Stimulated activated CD4-positive, alpha-beta T cell treated with anti-CD3 and anti-CD28 coated beads, Interleukin-15, amount 100 ng/mL, for 24 hours (primary cell): ENCODE measurements at regions not wholly inside any gene's neighbourhood (a gene's known extent, or its start where the extent isn't known, plus 50 kb on each side); places are given as distances from the start of the nearest gene placed in this dataset.
"Not testable (repeated sequence)": the region's sequence is repeated elsewhere in the genome, so short reads cannot be mapped to it uniquely, and the experiment has no call there.

Experiments used
- DNase-seq: peaks from one replicate; pipeline ENCODE4 v3.0.0-alpha.2; 2020

DNA sequence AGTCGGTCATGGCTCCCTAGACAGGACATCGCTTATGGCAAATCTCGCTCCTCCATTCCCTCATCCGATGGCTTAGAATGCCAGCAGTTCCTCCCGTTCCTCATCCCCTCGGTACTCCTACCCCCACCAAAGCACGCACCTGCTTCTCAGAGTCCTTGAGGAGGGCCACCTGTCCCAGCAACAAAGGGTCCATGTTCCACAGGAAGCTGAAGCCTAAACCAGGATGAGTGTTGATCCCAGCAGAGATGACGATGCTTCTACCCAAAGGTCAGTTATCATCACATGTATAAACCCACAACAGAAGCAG is 111.2 kb downstream of the THBS2 start:
- DNase-seq = no peak

DNA sequence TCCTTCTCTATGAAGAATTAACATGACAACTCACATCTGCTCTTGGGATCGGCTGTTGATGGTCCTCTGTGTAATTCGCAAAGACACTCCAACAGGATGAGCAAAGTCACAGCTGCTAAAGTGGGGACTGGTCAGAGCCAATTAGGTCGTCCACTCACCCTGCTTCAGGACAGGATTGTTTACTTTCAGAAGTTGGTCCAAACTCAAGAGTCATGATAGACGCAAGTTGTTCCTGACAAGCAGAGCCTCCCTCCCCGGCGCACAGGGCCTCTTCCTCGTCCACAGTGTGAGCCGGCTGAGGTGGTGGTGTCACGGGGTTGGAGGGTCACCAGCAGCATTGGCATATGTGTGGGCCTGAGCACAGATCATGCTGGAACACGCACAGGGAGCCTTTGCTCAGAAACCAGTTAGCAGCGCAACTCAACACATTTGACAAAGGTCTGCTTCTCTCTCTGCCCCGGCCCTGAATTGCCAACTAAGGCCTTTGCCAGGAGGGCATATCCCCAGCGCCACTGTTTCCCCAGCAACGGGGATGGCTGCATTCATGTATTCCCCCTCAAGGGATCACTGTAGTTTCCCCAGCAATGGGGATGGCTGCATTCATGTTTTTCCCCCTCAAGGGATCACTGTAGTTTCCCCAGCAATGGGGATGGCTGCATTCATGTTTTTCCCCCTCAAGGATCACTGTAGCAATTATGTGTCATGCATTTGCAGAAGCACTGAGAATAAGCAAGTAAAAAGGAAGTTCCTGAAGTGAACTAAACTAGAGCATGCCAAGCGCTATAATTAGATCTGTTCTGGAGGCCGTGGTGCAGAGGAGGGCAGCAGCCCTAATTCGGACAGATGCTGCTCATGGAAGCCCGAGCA is 111.7 kb downstream of the THBS2 start:
- DNase-seq = no peak

DNA sequence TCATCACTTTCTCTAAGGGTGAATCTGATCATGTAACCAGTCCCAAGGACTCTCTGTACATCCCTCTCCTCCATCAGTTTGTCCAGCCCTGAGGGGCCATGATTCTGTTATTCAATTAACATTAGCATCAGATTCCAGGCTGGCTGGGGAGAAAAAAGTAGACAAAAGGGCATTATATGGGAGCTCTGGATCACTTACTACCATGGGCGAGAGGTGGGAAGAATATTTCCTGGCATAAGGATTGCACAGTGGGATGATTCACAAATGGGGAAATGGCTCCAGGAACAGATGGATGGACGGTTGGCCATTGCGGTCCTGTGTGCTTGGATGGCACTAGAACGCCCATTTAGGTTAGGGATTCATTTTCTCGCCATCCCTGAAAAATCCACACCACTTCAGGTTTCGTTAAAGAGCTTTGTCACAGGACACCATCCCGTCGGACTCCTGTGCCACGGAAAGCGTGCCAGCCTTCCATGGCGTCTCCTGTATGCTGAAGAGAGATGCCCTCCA is 112.6 kb downstream of the THBS2 start:
- DNase-seq = no peak

DNA sequence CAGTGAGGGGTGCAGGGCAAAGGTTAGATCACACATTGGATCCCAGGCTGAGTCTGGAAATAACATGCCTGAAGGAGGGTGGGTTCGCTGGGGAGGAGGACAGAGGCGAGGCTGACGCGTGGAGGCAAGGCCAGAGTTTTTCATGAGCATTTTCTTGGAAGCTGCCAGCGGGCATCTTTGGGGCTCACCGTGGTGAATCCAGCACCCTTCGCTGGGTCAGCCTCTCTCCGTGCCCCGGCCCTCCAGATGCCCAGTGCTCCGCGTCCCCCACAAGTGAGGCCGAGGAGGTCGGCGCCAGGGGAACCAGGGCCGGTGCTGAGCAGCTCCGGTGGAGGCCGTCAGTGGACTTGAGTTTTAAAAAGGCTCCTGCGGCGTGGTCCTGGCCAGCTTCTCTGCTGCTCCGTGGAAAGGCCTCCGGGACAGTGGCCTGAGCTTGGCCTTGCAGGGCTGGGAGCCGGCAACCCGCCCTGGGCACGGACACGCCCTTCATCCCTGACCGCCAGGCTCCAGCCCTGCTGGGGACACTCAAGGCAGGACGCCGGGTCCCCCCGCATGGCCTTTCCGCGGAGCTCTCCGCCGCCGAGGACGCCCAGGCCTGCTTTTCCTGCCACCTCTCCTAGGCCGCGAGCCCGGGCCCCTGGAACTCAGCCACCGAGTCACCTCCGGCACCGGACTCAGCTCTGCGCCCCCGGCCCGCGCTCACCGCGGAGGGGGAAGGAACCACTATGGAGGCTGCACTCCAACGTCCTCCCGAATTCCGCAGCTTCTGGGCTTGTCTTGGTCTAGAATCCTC is 114.3 kb downstream of the THBS2 start:
- no peak for DNase-seq

DNA sequence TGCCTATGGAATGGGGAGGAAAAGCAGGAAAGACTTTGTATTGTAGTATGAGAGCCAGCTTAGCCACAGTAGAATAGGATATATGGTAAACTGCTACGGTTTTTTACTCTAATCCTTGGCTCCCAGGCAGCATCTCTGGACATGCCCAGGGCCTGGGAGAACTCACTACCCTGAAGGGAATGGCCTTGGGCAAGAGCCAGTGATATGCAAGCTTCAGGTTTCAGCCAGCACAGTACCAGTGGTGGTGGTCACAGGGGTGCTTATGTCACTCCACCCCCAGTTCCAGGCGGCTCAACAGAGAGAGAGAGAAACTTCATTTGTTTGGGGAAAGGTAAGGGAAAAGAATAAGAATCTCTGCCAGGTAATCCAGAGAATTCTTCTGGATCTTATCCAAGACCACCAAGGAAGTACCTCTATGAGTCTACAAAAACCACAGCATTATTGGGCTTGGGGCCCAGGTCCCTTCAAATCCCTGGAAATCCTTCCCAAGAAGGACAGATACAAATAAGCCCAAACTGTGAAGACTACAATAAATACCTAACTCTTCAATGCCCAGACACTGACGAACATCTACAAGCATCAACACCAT is 121.2 kb downstream of the THBS2 start:
- DNase-seq = no peak

DNA sequence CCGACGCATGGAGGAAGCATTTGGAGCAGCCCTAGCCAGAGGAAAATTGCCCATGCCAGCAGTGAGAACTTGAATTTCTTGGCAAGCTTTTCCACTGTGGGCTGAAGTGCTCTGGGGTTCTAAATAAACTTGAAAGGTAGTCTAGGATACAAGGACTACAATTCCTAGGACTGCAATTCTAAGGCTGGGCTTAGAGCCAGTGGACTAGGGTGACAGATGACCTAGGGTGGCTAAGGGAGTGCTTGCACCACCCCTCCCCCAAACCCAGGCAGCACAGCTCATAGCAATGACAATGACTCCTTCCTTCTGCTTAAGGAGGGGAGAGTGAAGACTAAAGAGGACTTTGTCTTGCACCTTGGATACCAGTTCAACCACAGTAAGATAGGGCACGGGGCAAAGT is 122.3 kb downstream of the THBS2 start:
- DNase-seq = no peak

DNA sequence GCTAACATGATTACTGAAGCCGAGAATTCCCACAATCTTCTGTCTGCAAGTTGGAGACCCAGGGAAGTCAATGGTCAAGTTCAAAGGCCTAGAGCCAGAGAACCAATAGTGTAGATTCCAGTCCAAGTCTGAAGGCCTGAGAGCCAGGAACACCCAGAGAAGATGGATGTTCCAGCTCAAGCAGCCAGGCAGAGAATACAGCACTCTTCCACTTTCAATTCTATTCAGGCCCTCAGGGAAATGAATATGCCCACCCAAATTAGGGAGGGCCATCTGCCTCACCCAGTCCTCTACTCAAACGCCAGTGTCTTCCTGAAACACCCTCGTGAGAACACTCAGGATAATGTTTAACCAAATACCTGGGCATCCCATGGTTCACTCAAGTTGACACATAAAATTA is 123.5 kb downstream of the THBS2 start:
- DNase-seq = no peak

DNA sequence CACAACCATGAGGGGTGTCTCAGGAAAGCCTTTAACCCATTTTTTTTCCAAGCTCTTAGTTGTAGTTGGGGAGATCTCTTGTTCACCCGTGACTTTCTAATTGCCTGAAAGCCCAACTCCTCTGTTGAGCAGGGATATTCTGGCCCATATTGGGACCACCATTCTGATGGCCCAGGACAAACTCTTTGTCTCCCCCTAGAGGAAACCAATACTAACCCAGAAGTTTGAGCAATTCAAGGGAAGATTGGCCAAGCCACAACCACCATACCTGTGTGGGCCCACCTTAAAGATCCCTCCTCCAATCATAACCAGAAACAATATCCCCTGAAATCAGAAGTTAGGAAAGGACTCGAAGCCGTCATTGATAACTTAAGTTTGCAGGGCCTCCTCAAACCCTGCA is 132.6 kb downstream of the THBS2 start:
- no peak for DNase-seq

DNA sequence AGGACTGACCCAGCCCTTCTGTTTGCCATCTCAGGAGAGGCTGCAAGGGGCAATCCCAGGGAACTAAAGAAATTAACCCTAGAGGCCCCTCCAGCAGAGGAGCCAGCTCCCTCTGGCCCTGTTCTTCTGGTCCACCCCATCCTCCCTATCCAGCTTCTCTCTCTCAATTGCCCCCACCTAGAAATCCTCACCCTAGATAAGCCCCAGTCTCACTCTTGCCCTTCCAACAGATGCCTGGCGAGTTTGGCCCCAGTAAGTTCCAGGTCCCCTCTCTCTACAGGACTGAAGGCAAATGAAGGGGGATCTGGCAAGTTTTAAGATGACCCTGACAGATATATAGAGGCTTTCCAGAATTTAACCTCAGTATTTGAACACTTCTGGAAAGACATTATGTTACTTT is 134.0 kb downstream of the THBS2 start:
- DNase-seq = no peak

DNA sequence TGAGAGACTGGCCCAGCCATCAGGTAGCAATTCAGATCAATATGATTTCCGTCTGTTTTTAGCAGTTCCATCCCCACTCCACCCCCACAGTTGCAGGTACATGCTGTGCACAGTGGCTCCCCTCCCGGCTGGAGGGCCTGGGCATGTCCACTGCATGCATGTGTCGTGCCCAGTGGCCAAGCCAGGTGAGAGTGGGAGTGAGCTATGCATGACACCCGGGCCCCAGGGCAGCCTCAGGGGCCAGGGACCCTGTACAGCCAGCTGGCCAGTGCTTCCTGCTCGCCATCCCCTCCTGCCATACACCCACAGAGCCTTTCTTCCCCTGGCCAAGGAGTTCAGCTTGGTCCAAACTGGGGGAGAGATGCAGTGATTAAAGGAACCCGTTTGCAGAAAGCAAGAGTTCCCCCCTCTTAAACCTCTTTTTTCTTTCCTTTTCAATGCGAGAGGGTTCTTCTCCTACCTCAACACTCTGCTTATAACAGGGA is 135.3 kb downstream of the THBS2 start:
- no peak for DNase-seq

DNA sequence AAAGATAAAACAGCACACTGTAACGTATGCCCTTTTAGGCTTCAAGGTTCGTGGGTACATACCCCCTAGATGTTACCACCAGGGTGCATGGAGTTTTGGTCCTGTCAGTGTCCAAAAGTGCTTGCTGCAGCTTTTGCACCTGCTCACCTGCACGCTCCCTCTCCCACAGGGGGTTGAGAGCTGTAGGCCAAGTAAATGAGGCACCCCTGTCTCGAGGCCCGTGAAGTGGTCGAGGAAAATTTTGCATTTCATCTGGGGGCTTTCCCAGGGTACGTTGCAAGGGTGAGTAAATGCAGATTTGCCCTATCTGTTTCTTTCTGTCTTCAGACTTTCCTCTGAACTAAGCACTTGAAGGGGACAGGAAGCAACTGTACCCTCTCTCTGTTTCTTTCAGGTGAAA is 136.0 kb downstream of the THBS2 start:
- no peak for DNase-seq

DNA sequence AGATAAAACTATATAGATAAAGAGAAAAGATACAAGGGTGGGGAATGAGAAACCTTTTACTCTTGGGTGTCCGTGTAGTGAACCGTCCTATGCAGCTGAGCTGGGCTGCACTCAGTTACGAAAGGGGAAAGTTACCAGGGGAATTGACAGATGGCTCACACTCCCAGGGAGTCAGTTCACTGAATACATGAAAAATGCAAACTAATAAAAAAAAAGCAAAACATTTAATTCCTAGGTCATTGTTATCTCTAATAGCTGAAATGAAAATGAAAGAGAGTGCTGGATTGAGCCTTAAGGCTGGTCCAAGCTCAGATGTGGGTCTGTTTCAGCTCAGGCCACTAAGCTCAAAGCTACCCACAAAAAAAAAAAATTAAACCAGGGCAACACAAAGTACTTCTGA is 138.0 kb downstream of the THBS2 start:
- DNase-seq = no peak

DNA sequence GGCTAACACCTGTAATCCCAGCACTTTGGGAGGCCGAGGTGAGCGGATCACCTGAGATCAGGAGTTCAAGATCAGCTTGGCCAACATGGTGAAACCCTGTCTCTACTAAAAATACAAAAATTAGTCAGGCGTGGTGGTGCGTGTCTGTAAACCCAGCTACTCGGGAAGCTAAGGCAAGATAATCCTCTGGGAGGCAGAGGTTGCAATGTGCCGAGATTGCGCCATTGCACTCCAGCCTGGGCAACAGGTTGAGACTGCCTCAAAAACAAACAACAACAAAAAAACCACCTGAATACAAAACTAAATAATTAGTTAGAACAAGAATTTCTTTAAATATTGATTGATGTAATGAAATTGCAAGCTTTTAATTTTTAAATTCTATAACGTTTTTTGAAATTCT is 139.0 kb downstream of the THBS2 start:
- DNase-seq = not testable (repeated sequence)

DNA sequence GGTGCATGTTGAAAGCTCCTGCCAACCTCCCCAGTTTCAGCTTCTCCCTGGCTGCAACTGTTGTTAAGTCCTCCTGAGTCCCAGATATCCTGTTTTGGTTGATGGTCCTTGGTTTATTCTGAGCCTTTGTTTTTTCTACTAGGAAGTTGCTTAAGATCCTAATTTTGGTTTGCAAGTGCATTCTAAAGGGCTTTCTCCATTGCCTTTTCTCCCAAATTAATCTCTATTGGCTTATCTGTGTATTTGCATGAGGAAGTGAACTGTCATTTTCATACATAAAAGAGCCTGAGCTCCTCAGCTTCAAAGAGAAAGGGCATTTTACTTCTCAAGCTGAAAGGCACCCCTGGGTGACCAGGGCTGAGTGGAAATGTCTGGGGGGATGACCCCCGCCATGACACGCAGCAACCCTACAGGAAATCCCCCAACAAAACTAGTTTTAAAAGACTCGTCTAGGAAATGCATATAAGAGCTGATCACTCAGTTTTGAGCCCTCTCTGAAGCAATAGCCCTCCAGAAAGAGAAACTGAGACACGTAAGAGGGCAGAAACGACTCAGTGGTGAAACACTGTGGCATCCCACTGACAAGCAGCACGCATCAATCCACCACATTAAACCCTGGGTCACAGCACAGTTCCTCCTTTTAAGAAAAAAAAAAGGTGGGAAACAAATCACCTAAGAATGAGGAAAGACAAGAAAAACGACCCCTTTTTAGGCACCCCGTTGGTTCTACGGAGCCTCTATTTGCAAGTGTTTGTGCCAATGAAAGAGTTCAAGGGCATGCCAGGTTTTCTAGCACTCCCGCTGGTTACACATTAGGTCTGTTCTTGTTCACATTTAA is 140.9 kb downstream of the THBS2 start:
- DNase-seq = no peak

DNA sequence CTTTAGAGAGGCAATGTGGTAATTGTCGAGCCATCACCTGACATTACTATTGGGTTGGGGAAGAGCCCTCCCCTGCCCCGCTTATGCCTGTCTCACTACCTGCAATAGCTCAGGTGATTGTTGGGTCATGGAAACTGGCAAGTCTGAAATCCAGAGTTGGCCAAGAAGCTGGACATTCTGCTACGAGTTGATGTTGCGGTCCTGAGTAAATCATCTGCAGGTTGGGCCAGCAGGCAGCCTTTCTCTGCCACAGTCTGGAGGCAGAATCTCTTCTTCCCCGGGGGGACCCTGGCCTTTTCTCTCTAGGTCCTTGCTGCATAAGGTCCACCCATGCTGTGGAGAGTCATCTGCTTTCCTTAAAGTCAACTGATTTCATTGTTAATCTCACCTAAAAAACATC is 142.4 kb downstream of the THBS2 start:
- no peak for DNase-seq

DNA sequence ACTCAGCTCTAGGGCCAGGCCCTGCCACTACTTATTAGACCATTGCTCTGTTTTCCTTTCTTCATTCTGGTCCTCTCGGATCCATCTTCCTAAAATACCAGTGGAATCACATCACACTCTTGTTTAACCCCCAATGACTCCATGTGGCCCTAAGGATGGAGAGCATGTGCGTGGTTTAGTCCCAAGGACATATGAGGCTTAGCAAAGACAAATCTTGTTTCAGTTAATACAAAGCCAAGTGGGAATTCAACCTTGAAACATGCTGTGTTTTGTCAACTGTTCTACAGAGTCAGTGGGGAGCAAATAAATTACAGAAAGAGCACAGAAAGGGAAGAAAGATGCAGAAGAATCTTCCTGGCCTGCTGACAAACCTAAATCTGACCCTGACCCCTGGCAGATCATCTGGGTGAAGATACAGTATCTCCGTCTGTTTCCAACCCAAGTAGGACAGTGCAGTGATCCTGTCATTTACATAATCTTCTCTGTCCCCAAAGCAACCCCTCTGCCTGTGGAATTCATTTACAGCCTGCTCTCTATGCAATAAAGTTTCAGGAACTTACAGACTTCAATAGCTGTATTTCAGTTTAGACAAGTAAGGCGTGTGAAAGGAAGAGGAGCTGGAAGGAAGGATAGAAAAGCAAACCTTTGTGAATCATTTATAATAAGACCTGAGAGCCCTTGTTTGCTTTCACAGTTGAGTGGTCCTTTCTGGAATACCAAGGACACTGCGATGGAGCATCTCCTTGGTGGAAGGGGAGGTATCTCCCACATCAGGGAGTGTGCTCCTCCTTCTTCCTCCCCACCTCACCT is 144.0 kb downstream of the THBS2 start:
- no peak for DNase-seq

DNA sequence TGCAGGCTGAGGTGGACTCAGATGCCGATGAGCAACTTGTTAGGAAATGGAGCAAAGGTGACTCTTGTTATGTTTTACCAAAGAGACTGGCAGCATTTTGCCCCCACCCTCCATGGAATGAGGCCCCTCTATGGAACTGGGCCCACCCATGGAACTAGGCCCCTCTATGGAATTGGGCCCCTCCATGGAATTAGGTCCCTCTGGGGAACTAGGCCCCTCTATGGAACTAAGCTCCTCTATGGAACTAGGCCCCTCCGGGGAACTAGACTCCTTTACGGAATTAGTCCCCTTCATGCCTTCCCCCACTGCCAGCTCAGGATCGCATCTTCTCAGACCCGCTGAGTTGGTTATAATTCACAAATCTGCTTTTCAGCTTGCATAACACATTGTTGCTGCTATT is 144.9 kb downstream of the THBS2 start:
- DNase-seq = no peak

DNA sequence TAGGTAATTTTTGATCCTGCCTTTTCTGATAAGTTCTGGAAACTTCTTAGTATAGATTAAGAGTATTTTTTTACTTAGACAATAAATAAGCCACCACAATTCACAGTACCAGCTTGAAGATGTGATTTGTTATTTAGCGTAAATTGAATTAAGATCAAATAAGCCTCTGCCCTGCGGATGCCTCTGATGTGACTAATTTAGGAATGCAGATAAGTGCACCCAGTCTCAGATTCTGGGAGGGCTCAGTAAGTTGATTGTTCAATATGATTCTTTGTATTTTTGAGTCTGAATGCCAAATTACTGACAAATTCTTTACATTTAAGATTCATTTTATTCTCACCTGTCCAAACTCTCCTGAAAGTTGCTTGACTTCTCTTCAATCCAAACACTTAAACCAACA is 147.5 kb downstream of the THBS2 start:
- DNase-seq = no peak

DNA sequence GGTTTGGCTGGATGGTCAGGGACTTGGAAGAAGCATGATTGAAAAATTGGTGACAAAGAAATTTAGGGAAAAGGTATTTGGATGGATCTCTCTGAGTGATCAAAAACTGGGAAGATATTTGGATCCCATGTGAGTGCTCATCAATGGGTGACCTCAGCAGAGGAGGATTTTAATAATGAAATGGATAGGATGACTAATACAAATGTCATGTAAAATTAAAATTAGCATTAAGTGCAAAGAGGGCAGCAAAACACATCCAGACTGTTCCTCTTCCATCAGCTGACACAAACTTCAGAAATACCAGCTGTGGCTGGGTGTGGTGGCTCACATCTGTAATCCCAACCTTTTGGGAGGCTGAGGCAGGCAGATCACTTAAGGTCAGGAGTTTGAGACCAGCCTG is 151.7 kb downstream of the THBS2 start:
- no peak for DNase-seq

DNA sequence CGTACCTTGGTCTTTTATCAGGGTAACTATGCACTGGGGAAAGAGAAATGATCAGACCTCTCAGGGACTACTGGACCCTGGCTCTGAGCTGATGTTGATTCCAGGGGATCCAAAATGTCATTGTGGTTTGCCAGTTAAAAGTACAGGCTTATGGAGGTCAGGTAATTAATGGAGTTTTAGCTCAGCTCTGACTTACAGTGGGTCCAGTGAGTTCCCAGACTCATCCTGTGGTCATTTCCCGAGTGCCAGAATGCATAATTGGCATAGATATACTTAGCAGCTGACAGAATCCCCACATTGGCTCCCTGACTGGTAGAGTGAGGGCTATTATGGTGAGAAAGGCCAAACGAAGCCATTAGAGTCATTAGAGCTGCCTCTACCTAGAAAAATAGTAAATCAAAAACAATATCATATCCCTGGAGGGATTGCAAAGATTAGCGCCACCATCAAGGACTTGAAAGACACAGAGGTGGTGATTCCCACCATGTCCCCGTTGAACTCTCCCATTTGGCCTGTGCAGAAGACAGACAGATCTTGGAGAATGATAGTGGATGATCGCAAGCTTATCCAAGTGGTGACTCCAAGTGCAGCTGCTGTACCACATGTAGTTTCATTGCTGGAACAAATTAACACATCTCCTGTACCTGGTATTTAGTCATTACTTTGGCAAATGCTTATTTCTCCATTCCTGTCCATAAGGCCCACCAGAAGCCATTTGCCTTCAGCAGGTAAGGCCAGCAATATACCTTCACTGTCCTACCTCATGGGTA is 152.4 kb downstream of the THBS2 start:
- no peak for DNase-seq
